ENCODE measurements at regions not wholly inside any gene's neighbourhood (a gene's known extent, or its start where the extent isn't known, plus 50 kb on each side); places are given as distances from the start of the nearest gene placed in this dataset.
A peak's percentile ranks its signal among the peaks of the same experiment; 100 is the strongest.
"Not testable (repeated sequence)": the region's sequence is repeated elsewhere in the genome, so short reads cannot be mapped to it uniquely, and the experiment has no call there.

DNA sequence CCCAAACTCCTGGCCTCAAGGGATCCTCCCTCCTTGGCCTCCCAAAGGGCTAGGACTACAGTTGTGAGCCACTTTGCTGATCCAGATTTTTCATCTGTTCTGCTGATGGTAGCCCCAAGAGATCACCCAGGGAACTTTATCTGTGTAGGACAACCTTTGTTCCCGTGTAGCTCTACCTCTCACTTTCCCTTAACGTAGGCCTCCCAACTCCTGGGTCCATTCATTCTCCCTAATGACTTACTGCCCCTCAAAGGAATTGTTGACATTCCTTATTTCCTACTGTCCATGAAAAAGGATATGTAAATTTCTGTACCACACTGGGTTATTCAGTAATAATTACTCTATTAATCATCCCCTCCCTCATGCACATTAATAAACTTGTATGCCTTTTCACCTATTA lies 51.0 kb upstream of the PHF24 start:
- no peak for DNase-seq

DNA sequence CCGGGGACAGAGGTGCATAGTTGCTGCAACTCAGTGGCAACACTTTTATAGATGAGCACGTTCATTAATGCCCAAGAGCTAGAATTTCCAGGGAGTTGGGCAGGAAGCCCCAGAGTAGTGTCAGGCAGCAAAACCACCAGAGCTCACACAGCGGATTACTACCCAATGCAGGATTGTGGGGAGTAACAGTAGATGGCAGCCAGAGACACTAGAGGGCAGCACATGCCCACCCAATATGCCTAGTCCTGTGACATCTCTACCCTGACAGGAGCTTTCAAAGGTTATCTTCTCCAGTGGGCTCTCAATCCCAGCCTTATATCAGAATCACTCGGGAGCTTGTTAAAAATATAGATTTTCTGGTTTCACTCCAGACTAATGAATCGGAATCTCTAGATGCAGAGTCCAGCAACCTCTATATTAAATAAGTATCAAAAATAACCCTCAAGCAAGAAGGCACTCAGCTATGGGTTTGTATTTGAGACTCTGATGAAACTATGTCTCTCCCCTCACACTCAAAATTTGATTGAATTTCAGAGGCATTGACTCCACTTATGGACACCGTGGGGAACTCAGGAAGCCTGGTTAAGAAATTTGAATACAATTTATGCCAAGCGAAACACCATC lies 58.4 kb upstream of the PHF24 start:
- DNase-seq, result peak; percentile 85

- DNase-seq, result no peak
Measured at GRCh38 chr9:34898846-34899245, 59.2 kb upstream of the PHF24 start.

GRCh38 chr9:34896112-34896511 lies 62.0 kb upstream of the PHF24 start:
- DNase-seq, result no peak

DNA sequence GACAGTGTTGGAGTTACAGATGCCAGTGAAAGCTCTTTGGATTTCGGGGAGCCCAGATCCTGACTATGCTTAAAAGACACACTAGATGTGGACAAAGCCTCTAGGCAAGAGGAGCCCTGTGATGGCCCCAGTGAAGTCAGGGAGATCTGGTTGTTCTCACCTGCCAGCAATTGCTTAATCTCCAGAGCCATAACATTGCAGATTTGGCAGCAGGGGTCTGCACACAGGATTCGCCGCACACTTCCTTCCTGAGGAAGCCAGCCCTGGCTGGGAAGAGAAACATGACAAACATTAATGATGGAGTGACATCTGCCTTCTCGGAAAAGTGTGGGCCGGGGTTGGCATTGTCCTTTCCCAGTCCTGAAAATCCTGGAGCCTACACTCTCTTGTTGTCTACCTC lies 65.2 kb upstream of the PHF24 start:
- no peak for DNase-seq

GRCh38 chr9:34891386-34891785 lies 66.7 kb upstream of the PHF24 start:
- DNase-seq, result no peak

DNA sequence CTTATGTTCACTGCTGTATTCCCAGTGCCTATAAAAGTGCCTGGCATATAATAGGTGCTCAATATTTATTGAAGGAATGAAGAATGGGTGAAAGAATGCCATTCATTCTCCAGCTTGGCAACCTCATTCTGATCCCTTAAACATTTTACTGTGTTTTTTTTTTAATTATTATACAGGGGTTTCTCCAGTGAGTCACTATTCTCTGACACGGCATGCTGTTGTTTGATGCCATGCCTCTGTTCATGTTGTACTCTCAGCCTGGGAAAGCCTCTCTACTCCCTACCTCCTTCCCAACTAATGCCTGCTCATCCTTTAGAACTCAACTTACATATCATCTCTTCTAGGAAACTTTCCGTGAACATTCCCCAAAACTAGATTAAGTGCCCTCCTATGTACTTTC lies 70.2 kb upstream of the PHF24 start:
- DNase-seq, result no peak

GRCh38 chr9:34884747-34885189 lies 73.3 kb upstream of the PHF24 start:
- DNase-seq, result peak; percentile 52

- DNase-seq, result no peak
Measured at GRCh38 chr9:34876096-34876495, 82.0 kb upstream of the PHF24 start.

DNA sequence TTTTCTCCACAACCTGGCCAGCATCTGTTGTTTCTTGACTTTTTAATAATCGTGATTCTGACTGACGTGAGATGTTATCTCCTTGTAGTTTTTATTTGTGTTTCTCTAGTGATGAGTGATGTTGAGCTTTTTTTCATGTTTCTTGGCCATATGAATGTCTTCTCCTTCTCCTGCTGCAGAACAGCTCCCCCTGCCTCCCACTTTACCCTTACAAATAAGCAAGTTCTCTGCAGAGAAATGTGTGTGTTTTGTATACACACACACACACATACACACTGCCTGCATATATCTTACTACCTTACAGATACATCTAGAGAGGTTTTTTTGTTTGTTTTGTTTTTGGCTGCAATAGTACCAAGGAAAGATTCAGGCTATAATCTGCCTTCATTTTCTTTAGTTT lies 88.7 kb upstream of the PHF24 start:
- no peak for DNase-seq

DNA sequence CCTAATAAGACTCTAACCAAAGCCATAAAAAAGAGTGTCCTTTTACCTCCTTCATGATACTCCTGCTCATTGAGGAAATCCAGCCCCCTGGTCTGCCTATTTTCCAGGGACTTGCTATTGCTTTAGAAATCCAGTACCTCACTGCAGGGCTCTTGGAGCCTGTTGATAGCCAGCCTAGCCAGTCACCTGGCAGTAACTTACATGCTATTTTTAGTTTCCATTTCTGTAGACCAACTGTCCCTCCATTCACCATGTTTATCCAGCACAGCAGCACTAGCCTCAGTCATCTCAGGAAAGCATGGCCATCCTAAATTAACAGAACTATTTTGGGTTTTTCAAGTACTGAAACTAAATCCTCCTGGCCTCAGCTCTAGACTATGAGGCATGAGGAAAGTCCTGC lies 91.5 kb upstream of the PHF24 start:
- DNase-seq, result no peak

- no peak for DNase-seq
Measured at GRCh38 chr9:34863426-34863825, 94.7 kb upstream of the PHF24 start.

GRCh38 chr9:34862836-34863235 lies 95.2 kb upstream of the PHF24 start:
- DNase-seq, result no peak

GRCh38 chr9:34862043-34862442 lies 96.0 kb upstream of the PHF24 start:
- no peak for DNase-seq

- DNase-seq, result not testable (repeated sequence)
Measured at GRCh38 chr9:34855016-34855415, 103.1 kb upstream of the PHF24 start.

- no peak for DNase-seq
Measured at GRCh38 chr9:34830068-34830467, 120.1 kb upstream of the CCL21 start.

GRCh38 chr9:34826999-34827538 lies 117.1 kb upstream of the CCL21 start:
- DNase-seq, result no peak

DNA sequence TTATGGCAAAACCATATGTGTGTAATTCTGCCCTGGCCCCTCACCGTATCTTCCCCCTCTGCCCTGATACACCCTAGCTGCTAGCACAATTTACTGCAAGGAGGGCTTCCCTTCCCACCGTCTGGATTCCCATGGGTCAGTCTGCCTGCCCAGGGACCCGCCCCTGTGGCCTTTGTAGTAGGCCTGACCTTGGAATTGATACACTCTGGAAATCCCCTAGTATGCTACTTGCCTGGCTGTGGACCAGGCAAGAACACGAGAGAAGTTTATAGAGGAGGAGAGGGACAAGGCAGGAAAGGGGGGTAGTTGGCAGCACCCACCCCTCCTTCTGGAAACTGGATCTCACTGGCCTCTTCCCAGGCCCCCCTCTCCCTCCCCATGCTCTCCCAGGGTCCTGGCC lies 115.8 kb upstream of the CCL21 start:
- no peak for DNase-seq

DNA sequence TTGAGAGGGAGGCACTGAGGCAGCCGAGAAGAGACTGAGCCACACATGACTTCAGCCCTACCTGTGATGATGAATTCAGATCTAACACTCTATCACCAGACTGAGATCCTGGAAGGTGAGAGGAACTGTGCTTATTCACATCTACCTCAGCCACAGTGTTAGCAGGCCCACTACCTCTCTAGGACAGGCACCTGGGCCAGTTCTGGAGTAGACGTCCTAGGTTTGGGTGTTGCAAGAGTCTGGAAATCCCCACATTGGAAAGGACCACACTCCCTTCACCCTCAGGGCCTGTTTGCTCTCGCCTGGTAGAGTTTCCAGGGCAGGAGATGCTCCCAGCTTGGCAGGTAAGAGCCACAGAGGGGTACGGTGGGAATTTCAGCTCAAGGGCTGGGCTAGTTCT lies 113.8 kb upstream of the CCL21 start:
- DNase-seq, result no peak

GRCh38 chr9:34810187-34810524 lies 100.2 kb upstream of the CCL21 start:
- no peak for DNase-seq

- no peak for DNase-seq
Measured at GRCh38 chr9:34809504-34810186, 99.7 kb upstream of the CCL21 start.

DNA sequence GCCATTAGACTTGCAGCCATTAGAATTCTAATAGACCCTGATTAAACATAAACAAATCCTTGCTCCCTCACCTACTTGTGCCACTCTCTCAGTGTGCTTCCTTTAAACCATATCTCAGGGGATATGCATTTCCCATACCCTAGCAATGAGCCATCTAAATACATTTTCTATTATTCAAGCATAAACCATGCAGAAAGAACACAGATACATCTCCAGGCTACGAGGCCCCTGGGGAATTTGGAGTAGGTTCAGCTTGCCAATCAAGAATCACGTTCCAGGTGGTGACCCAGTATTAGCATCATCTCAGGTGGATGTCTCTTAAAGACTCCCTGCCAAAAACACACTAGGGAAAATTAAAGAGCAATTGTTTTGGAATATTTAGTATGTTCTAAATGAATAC lies 93.0 kb upstream of the CCL21 start:
- no peak for DNase-seq

DNA sequence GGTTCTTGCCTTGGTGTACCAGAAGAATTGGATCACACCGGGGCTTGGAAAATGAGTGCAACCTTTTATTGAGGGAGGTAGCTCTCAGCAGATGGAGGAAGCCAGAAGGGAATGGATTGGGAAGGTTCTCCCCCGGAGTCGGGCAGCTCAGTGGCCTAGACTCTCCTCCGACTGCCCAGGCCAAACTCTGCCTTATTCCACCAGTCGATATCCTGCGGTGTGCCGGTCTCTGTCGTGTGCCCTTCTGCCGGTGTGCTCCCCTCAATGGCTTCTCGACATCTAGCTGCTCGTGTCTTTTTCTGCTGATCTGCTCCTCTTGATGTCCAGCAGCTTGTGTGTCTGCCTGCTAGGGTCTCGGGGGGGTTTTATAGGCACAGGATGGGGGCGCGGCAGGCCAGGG lies 87.4 kb upstream of the CCL21 start:
- no peak for DNase-seq

- no peak for DNase-seq
Measured at GRCh38 chr9:34796924-34797323, 87.0 kb upstream of the CCL21 start.

DNA sequence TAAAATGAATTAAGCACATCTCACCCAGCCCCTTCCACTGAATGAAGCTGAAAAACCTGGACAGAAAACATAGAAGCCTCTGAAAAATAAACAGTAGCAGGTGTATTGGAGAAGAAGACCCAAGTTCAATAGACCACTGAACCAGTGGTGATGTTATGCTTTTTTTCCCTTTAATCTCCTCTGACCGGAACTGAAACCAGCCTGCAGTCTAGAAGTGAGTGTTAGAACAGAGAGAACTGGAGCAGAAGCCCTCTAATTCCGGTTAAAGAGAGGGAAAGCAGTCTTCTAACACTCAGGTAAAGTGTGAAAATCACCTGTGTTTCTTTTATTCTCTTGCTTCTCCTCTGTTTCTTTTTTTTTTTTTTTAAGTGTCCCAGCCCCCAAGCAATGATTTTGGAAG lies 83.5 kb upstream of the CCL21 start:
- DNase-seq, result no peak

Data from activated CD8-positive, alpha-beta memory T cell treated with anti-CD3 and anti-CD28 coated beads, Interleukin-2, amount 50 U/mL, for 48 hours (primary cell).